HepG2 (cell line): ENCODE measurements at regions not wholly inside any gene's neighbourhood (a gene's known extent, or its start where the extent isn't known, plus 50 kb on each side); places are given as distances from the start of the nearest gene placed in this dataset.

Experiments
- ATAC-seq: fragments of 200-7000 bp; cut with Tn5 transposase; 3 replicates; pipeline ENCODE4 v1.9.1; 2020; ENCODE audit warnings: mild to moderate bottlenecking, moderate library complexity
- BruUV-seq: library from RNA; stranded (reverse); fragments of 400-500 nt; replicated peaks from 2 replicates; lab custom pipeline; 2021; lab: Mats Ljungman, UMichigan
- CTCF ChIA-PET: fragments of 300-600 bp; formaldehyde crosslinking; extraction: SDS; loops from one replicate; lab custom pipeline; 2021; ENCODE audit warnings: low total read pairs, inconsistent platforms, low intra/inter-chr PET ratio; lab: Yijun Ruan, JAX
- POLR2A ChIA-PET: fragments of 350-600 bp; sonication (Branson Sonifier 250); formaldehyde crosslinking; loops from one replicate; lab custom pipeline; 2020; ENCODE audit warnings: antibody characterized with exemption, inconsistent platforms; lab: Yijun Ruan, JAX
- DNase-seq: peaks from one replicate; pipeline ENCODE4 v3.0.0-alpha.2; 2015; ENCODE audit warnings: low spot score
- FAIRE-seq: peaks from 3 replicates; lab custom pipeline; 2011; peaks lifted over from hg19 to GRCh38; lab: Jason Lieb, UNC
- H2AFZ ChIP-seq: one replicate; pipeline ENCODE4 v1.6.1; 2011; ENCODE audit warnings: low read length, inconsistent platforms
- H3K27ac ChIP-seq: fragments of 300-600 bp; 3 replicates; pipeline ENCODE4 v1.8.0; 2011; ENCODE audit warnings: mixed run types, mild to moderate bottlenecking, mixed read lengths, low read length, inconsistent platforms; ENCODE audit not compliant: insufficient read depth; ENCODE audit errors: extremely low read length
- H3K27me3 ChIP-seq, 2 experiments: fragments of 200-600 bp in 1 of 2; 2 replicates in 1 of 2; 3 replicates in 1 of 2; pipeline versions ENCODE4 v1.6.0 to v1.8.0; 2011; ENCODE audit warnings: low read length in 2 of 2, mild to moderate bottlenecking in 2 of 2, moderate library complexity in 2 of 2, inconsistent platforms in 1 of 2; ENCODE audit not compliant: insufficient read depth in 2 of 2, control insufficient read depth in 1 of 2
- H3K36me3 ChIP-seq, 2 experiments: fragments of 200-600 bp in 1 of 2; replicated peaks in 1 of 2; 2 replicates in 1 of 2; 3 replicates in 1 of 2; pipeline versions ENCODE4 v1.5.1 to v1.8.0; 2011; ENCODE audit warnings: low read length in 2 of 2, inconsistent platforms in 1 of 2; ENCODE audit not compliant: insufficient read depth in 2 of 2, control insufficient read depth in 1 of 2
- H3K4me1 ChIP-seq: 2 replicates; pipeline ENCODE4 v1.5.1; 2012; ENCODE audit warnings: low read length, inconsistent platforms; ENCODE audit not compliant: insufficient read depth
- H3K4me2 ChIP-seq: 2 replicates; pipeline ENCODE4 v1.6.0; 2011; ENCODE audit warnings: low read depth, low read length, inconsistent platforms
- H3K4me3 ChIP-seq, 3 experiments: fragments of 200-600 bp in 1 of 3; sonication (generic), shearing (Covaris generic) in 1 of 3; replicated peaks in 1 of 3; 2 replicates each; pipeline ENCODE4 v1.5.1; 2011 to 2016; ENCODE audit warnings: low read length in 3 of 3, inconsistent platforms in 2 of 3, low read depth in 2 of 3, mild to moderate bottlenecking in 2 of 3, control low read depth in 1 of 3, mixed read lengths in 1 of 3; ENCODE audit not compliant: insufficient read depth in 1 of 3
- H3K79me2 ChIP-seq: one replicate; pipeline ENCODE4 v1.6.1; 2011; ENCODE audit warnings: low read length, inconsistent platforms; ENCODE audit not compliant: insufficient read depth
- H3K9ac ChIP-seq: 2 replicates; pipeline ENCODE4 v1.6.0; 2011; ENCODE audit warnings: mild to moderate bottlenecking, low read depth, low read length, inconsistent platforms; ENCODE audit not compliant: insufficient read depth
- H3K9me3 ChIP-seq: 2 replicates; pipeline ENCODE4 v1.5.1; 2012; ENCODE audit warnings: mild to moderate bottlenecking, low read length
- H4K20me1 ChIP-seq: 2 replicates; pipeline ENCODE4 v1.6.0; 2011; ENCODE audit warnings: inconsistent platforms, mild to moderate bottlenecking, low read length, moderate library complexity; ENCODE audit not compliant: insufficient read depth
- ZBTB38 ChIP-seq: sonication (generic); formaldehyde crosslinking; IDR thresholded peaks from 2 replicates; pipeline ENCODE4 v1.5.1; 2020; ENCODE audit warnings: mild to moderate bottlenecking, missing genetic modification reagents
- ZHX2 ChIP-seq, 2 experiments: sonication (generic) in 1 of 2; formaldehyde crosslinking in 1 of 2; IDR thresholded peaks; 2 replicates each; pipeline versions ENCODE4 v1.6.1 to v1.9.0; 2014 to 2022; ENCODE audit warnings: antibody characterized with exemption in 1 of 2, borderline replicate concordance in 1 of 2, inconsistent platforms in 1 of 2, low read depth in 1 of 2, missing genetic modification reagents in 1 of 2
- ZNF281 ChIP-seq: sonication (generic); formaldehyde crosslinking; IDR thresholded peaks from 2 replicates; pipeline ENCODE4 v1.4.0; 2020; ENCODE audit warnings: missing genetic modification reagents, borderline replicate concordance
- WGBS: methylation state at CpG from one replicate; pipeline ENCODE4 v1.1.6; 2017; ENCODE audit warnings: low lambda C conversion rate; 5-methylcytosine and 5-hydroxymethylcytosine counted together
- in situ Hi-C: cut with HindIII; loops from 2 replicates; pipeline ENCODE4 v1.10.0; 2017; ENCODE audit warnings: low pct_unique_long_range_greater_than_20kb; ENCODE audit not compliant: extremely low pct_ligation_motif_present
- intact Hi-C: fragments of 100-400 bp; cut with micrococcal nuclease; formaldehyde crosslinking; loops from one replicate; pipeline ENCODE4 v1.10.0; 2022; ENCODE audit not compliant: unreplicated experiment

- Histone ChIP-seq H3K4me3 (no peak overlapping the region), H4K20me1 (no peaks in the 10 kb centered on the region), H3K79me2 (no peaks in the 10 kb centered on the region), H3K27me3 (no peaks in the 10 kb centered on the region), H3K4me1 (peaks cover 100% of the 10 kb centered on the region), H3K9ac (no peak overlapping the region), H3K9me3 (no peaks in the 10 kb centered on the region), H3K4me2 (no peak overlapping the region), H3K27ac (no peak overlapping the region), H3K36me3 (no peaks in the 10 kb centered on the region), H2AFZ (no peak overlapping the region)
- BruUV-seq = no TSS peak
- CTCF ChIA-PET = no interaction called here
- in situ Hi-C loops (loop anchor here (5.0 to 10.0 kb wide), 2 partner anchors 145 to 228 kb away; no protein-coding TSS in a partner anchor), intact Hi-C loops (loop anchor here (5.0 to 10.0 kb wide), 3 partner anchors 145 to 965 kb away; no protein-coding TSS in a partner anchor)
- 83% methylated on average over 13 of the region's 13 CpGs for WGBS
- POLR2A ChIA-PET = no interaction called here
- DNase-seq (no peak), FAIRE-seq (no peak), ATAC-seq (no peak)
- TF ChIP-seq ZBTB38 (CRISPR knock-in tag) (peak; percentile 84), ZNF281 (peak; percentile 44; the same call in 1 of the 2 replicates), ZHX2 (IDR thresholded peaks at IDR 0.05; ENCODE audit: low read depth) (no peak), ZHX2 (CRISPR knock-in tag; IDR thresholded peaks at IDR 0.05; ENCODE audit: borderline replicate concordance) (no peak)
Observed at GRCh38 chr14:100669468-100669867, 57.2 kb upstream of the DLK1 start.
